ENCODE measurements at regions not wholly inside any gene's neighbourhood (a gene's known extent, or its start where the extent isn't known, plus 50 kb on each side); places are given as distances from the start of the nearest gene placed in this dataset.

GRCh38 chrX:30156880-30157560 is 58.3 kb upstream of the MAGEB2 start:
- H3K27me3 Mint-ChIP-seq (ENCODE audit: insufficient read depth, low read depth) = peaks cover 4% of the 10 kb centered on the region
- H3K9me3 Mint-ChIP-seq = peaks cover 4% of the 10 kb centered on the region
- Histone ChIP-seq H3K9ac (no peak overlapping the region), H3K36me3 (no peaks in the 10 kb centered on the region), H3K27ac (no peak overlapping the region), H3K79me2 (ENCODE audit: low read depth) (no peaks in the 10 kb centered on the region), H2AFZ (replicated peaks) (no peak overlapping the region), H3F3A (ENCODE audit: low read depth) (no peaks in the 10 kb centered on the region), H4K20me1 (ENCODE audit: low read depth) (no peaks in the 10 kb centered on the region), H3K4me3 (no peak overlapping the region), H3K27me3 (no peaks in the 10 kb centered on the region), H3K4me2 (no peak overlapping the region), H3K4me1 (peaks cover 6% of the 10 kb centered on the region), H3K9me3 (ENCODE audit: low read depth) (no peaks in the 10 kb centered on the region)
- TF ChIP-seq EZH2 (IDR thresholded peaks at IDR 0.05) (no peak), EZH2phosphoT487 (IDR thresholded peaks at IDR 0.05) (no peak)
- no peaks in the 10 kb centered on the region for H3K36me3 Mint-ChIP-seq
- H3K4me3 Mint-ChIP-seq = no peak overlapping the region
- no peak for DNase-seq (ENCODE audit: low spot score)
- no peak overlapping the region for H3K27ac Mint-ChIP-seq
- H3K4me1 Mint-ChIP-seq = peaks cover 10% of the 10 kb centered on the region

DNA sequence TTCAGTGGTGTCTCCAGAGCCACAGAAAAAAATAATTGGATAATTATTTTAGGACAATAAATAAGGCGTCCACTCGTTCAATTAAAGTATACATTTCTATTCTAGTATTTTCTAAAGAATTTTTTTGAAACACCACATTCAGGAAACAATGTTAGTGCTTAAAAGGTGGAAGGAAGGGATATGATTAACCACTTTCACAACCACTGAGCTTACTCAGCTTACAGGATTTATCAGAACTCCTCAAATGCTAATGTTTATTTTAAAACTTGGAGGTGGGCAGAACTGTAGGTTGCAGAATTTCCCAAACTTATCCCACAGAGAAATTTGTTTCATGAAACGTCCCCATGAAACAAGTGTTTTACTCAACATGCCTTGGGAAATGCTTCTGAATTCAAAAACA is 54.3 kb upstream of the MAGEB2 start:
- H3K9me3 ChIP-seq (ENCODE audit: low read depth) = no peaks in the 10 kb centered on the region
- no peak overlapping the region for H3K27ac Mint-ChIP-seq
- DNase-seq (ENCODE audit: low spot score) = no peak
- H3K27me3 ChIP-seq = no peaks in the 10 kb centered on the region
- no peaks in the 10 kb centered on the region for H3K4me1 ChIP-seq
- peaks cover 2% of the 10 kb centered on the region for H3K27me3 Mint-ChIP-seq (ENCODE audit: insufficient read depth, low read depth)
- no peaks in the 10 kb centered on the region for H4K20me1 ChIP-seq (ENCODE audit: low read depth)
- H3K36me3 ChIP-seq = no peaks in the 10 kb centered on the region
- H3K9ac ChIP-seq = no peak overlapping the region
- H3K4me3 Mint-ChIP-seq = no peak overlapping the region
- no peaks in the 10 kb centered on the region for H3K4me1 Mint-ChIP-seq
- H3F3A ChIP-seq (ENCODE audit: low read depth) = no peaks in the 10 kb centered on the region
- H3K79me2 ChIP-seq (ENCODE audit: low read depth) = no peaks in the 10 kb centered on the region
- H3K9me3 Mint-ChIP-seq = peaks cover 4% of the 10 kb centered on the region
- H3K27ac ChIP-seq = no peak overlapping the region
- H2AFZ ChIP-seq (replicated peaks) = no peak overlapping the region
- no peaks in the 10 kb centered on the region for H3K36me3 Mint-ChIP-seq
- no peak overlapping the region for H3K4me3 ChIP-seq
- TF ChIP-seq EZH2phosphoT487 (IDR thresholded peaks at IDR 0.05) = no peak
- TF ChIP-seq EZH2 (IDR thresholded peaks at IDR 0.05) = no peak
- TF ChIP-seq CTCF (IDR thresholded peaks at IDR 0.05) = no peak
- no peak overlapping the region for H3K4me2 ChIP-seq

Data from neural progenitor cell (in vitro differentiated cells).